ENCODE measurements at regions not wholly inside any gene's neighbourhood (a gene's known extent, or its start where the extent isn't known, plus 50 kb on each side); places are given as distances from the start of the nearest gene placed in this dataset.

DNA sequence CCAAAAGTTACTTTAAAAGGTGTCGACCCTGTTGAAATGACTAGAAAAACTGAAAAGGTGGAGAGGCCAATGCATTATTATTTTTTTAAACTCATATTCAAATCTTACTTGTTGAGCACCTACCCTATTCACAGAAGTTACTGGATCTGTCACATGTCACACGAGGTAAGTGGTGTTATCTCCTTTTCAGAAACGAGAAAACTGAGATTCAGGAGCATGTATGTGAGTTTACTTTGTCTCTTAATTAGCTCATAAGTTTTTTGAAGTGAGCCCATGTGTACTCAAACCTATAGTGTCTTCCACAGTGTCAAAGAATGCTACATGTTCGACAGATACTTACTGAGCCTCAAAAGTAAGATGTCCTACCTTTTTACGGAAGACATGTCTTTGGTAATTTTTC lies 81.8 kb upstream of the EGLN3 start:
- Histone ChIP-seq H3F3A (ENCODE audit: control insufficient read depth, insufficient read depth) (no peaks in the 10 kb centered on the region), H3K4me3 (ENCODE audit: low read length) (no peak overlapping the region), H3K36me3 (ENCODE audit: control insufficient read depth, low read length) (no peaks in the 10 kb centered on the region), H4K20me1 (ENCODE audit: control insufficient read depth, insufficient read depth, low read depth, low read length) (no peaks in the 10 kb centered on the region), H3K4me1 (ENCODE audit: control insufficient read depth, low read length) (no peaks in the 10 kb centered on the region), H3K79me2 (ENCODE audit: control insufficient read depth, low read length) (no peaks in the 10 kb centered on the region), H3K4me2 (ENCODE audit: low read length) (no peak overlapping the region), H3K27ac (ENCODE audit: low read depth, low read length) (no peak overlapping the region), H3K9me3 (ENCODE audit: control insufficient read depth, insufficient read depth, low read length) (no peaks in the 10 kb centered on the region), H3K27me3 (ENCODE audit: control insufficient read depth, low read length) (no peaks in the 10 kb centered on the region), H3K9me2 (replicated peaks; ENCODE audit: control insufficient read depth, low read length) (no peaks in the 10 kb centered on the region)
- TF ChIP-seq, protein P1, sequence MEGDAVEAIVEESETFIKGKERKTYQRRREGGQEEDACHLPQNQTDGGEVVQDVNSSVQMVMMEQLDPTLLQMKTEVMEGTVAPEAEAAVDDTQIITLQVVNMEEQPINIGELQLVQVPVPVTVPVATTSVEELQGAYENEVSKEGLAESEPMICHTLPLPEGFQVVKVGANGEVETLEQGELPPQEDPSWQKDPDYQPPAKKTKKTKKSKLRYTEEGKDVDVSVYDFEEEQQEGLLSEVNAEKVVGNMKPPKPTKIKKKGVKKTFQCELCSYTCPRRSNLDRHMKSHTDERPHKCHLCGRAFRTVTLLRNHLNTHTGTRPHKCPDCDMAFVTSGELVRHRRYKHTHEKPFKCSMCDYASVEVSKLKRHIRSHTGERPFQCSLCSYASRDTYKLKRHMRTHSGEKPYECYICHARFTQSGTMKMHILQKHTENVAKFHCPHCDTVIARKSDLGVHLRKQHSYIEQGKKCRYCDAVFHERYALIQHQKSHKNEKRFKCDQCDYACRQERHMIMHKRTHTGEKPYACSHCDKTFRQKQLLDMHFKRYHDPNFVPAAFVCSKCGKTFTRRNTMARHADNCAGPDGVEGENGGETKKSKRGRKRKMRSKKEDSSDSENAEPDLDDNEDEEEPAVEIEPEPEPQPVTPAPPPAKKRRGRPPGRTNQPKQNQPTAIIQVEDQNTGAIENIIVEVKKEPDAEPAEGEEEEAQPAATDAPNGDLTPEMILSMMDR (IDR thresholded peaks at IDR 0.05; ENCODE audit: low read depth, low read length, poor library complexity, severe bottlenecking) = no peak
- TF ChIP-seq EZH2phosphoT487 (IDR thresholded peaks at IDR 0.05; ENCODE audit: borderline replicate concordance, low read length) = no peak

DNA sequence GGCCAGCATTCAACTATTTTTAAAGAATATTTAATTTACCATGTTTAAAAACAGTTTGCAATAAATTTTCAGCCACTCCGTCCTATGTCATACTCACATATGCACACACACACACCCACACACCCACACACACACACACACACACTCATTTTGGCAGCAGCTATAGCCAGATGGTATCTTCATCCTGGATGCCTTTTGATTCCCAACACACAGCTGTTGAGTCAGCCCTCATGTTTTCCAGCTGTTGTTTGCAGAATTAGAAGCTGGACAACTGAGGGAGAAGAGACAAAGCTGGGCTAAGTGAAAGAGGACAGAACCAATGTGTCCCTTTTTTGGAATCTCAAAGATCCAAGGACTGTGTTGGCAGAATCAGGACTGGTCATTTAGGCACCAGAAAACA lies 80.0 kb upstream of the EGLN3 start:
- H3K4me1 ChIP-seq (ENCODE audit: control insufficient read depth, low read length) = no peaks in the 10 kb centered on the region
- no peak overlapping the region for H3K27ac ChIP-seq (ENCODE audit: low read depth, low read length)
- no peaks in the 10 kb centered on the region for H3K79me2 ChIP-seq (ENCODE audit: control insufficient read depth, low read length)
- no peak overlapping the region for H3K4me2 ChIP-seq (ENCODE audit: low read length)
- H4K20me1 ChIP-seq (ENCODE audit: control insufficient read depth, insufficient read depth, low read depth, low read length) = no peaks in the 10 kb centered on the region
- no peaks in the 10 kb centered on the region for H3K36me3 ChIP-seq (ENCODE audit: control insufficient read depth, low read length)
- H3K4me3 ChIP-seq (ENCODE audit: low read length) = no peak overlapping the region
- no peak for TF ChIP-seq EZH2phosphoT487 (IDR thresholded peaks at IDR 0.05; ENCODE audit: borderline replicate concordance, low read length)
- TF ChIP-seq, protein P1 (IDR thresholded peaks at IDR 0.05; ENCODE audit: low read depth, low read length, poor library complexity, severe bottlenecking) = no peak
- no peaks in the 10 kb centered on the region for H3K9me3 ChIP-seq (ENCODE audit: control insufficient read depth, insufficient read depth, low read length)
- no peaks in the 10 kb centered on the region for H3K27me3 ChIP-seq (ENCODE audit: control insufficient read depth, low read length)
- H3F3A ChIP-seq (ENCODE audit: control insufficient read depth, insufficient read depth) = no peaks in the 10 kb centered on the region
- no peaks in the 10 kb centered on the region for H3K9me2 ChIP-seq (replicated peaks; ENCODE audit: control insufficient read depth, low read length)

- H3K4me2 ChIP-seq (ENCODE audit: low read length) = no peak overlapping the region
- H3K9me2 ChIP-seq (replicated peaks; ENCODE audit: control insufficient read depth, low read length) = no peaks in the 10 kb centered on the region
- no peaks in the 10 kb centered on the region for H4K20me1 ChIP-seq (ENCODE audit: control insufficient read depth, insufficient read depth, low read depth, low read length)
- no peaks in the 10 kb centered on the region for H3K36me3 ChIP-seq (ENCODE audit: control insufficient read depth, low read length)
- no peaks in the 10 kb centered on the region for H3K9me3 ChIP-seq (ENCODE audit: control insufficient read depth, insufficient read depth, low read length)
- TF ChIP-seq, protein P1 (IDR thresholded peaks at IDR 0.05; ENCODE audit: low read depth, low read length, poor library complexity, severe bottlenecking) = no peak
- no peak for TF ChIP-seq EZH2phosphoT487 (IDR thresholded peaks at IDR 0.05; ENCODE audit: borderline replicate concordance, low read length)
- no peak overlapping the region for H3K4me3 ChIP-seq (ENCODE audit: low read length)
- H3F3A ChIP-seq (ENCODE audit: control insufficient read depth, insufficient read depth) = no peaks in the 10 kb centered on the region
- H3K4me1 ChIP-seq (ENCODE audit: control insufficient read depth, low read length) = no peaks in the 10 kb centered on the region
- H3K27ac ChIP-seq (ENCODE audit: low read depth, low read length) = no peak overlapping the region
- H3K79me2 ChIP-seq (ENCODE audit: control insufficient read depth, low read length) = no peaks in the 10 kb centered on the region
- no peaks in the 10 kb centered on the region for H3K27me3 ChIP-seq (ENCODE audit: control insufficient read depth, low read length)
Measured at GRCh38 chr14:34029921-34030334, 79.1 kb upstream of the EGLN3 start.
